ENCODE measurements at regions not wholly inside any gene's neighbourhood (a gene's known extent, or its start where the extent isn't known, plus 50 kb on each side); places are given as distances from the start of the nearest gene placed in this dataset.

DNA sequence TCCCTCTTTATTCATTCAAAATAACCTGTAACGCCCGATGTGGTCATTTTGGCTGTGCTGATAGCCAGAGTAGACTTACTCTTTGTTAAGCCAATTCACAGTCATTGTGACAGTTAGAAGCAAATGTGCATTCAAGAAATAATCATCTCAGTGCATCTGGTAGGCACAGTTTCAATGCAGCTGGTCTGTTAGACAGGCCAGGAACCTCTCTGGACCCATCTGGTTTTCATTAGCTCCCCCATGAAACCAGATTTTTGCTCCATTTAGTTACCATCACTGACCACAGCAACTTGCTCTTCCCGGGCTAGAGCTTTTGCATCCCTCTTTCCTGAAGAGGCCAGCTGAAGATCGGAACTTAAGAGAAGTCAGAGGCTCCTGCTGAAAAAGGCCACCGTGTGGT, 284.2 kb downstream of the NSG2 start:
- DNase-seq (ENCODE audit: low read depth) = no peak
- no peak overlapping the region for H3K4me3 ChIP-seq (ENCODE audit: low read depth, low read length)

DNA sequence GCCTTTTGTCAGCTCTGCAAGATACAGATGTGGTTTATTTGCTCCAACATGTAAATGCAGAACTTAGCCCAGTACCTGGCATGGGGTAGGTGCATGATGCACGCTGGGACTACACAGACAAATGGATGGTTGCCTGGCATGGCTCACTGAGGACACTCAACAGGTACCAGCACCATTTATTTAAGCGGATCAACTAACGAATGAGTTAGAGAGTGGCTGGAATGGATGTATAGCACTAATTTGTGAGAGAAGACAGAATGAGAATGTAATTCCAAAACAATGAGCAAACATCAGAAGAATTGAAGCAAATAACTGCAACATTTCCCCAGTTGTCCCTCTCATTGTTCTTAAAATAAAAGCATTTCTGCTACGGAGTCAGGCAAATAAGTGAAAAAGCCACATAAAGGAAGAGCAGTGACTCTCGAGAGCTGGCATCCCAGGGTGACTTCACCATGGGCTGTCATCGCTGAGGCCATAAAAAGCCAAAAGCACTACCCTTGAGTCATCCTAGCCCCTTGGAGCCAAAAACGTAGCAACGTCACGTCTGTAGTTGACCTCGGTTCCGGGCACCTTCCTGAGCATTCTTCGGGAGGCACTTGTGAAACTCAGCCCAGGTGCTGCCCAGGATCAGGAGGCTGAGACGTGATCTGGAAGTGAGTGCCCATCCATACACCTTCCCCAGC, 290.3 kb downstream of the NSG2 start:
- H3K4me3 ChIP-seq (ENCODE audit: low read depth, low read length) = no peak overlapping the region
- TF ChIP-seq MAX (IDR thresholded peaks at IDR 0.05; ENCODE audit: low read depth, low read length) (no peak), MYC (IDR thresholded peaks at IDR 0.05; ENCODE audit: low read depth, low read length) (no peak), POLR2A (IDR thresholded peaks at IDR 0.05; ENCODE audit: extremely low read depth, insufficient read length) (no peak), CTCF (IDR thresholded peaks at IDR 0.05; ENCODE audit: low read depth, low read length) (no peak)
- DNase-seq (ENCODE audit: low read depth) = no peak

More for the DNA sequence above, 284.2 kb downstream of the NSG2 start:
- TF ChIP-seq MAX (IDR thresholded peaks at IDR 0.05; ENCODE audit: low read depth, low read length) (no peak), CTCF (IDR thresholded peaks at IDR 0.05; ENCODE audit: low read depth, low read length) (no peak), MYC (IDR thresholded peaks at IDR 0.05; ENCODE audit: low read depth, low read length) (no peak), POLR2A (IDR thresholded peaks at IDR 0.05; ENCODE audit: extremely low read depth, insufficient read length) (no peak)

- TF ChIP-seq MAX (IDR thresholded peaks at IDR 0.05; ENCODE audit: low read depth, low read length) (no peak), POLR2A (IDR thresholded peaks at IDR 0.05; ENCODE audit: extremely low read depth, insufficient read length) (no peak), CTCF (IDR thresholded peaks at IDR 0.05; ENCODE audit: low read depth, low read length) (no peak), MYC (IDR thresholded peaks at IDR 0.05; ENCODE audit: low read depth, low read length) (no peak)
- H3K4me3 ChIP-seq (ENCODE audit: low read depth, low read length) = no peak overlapping the region
- no peak for DNase-seq (ENCODE audit: low read depth)
Observed at GRCh38 chr5:174336479-174336878, 291.0 kb downstream of the NSG2 start.

DNA sequence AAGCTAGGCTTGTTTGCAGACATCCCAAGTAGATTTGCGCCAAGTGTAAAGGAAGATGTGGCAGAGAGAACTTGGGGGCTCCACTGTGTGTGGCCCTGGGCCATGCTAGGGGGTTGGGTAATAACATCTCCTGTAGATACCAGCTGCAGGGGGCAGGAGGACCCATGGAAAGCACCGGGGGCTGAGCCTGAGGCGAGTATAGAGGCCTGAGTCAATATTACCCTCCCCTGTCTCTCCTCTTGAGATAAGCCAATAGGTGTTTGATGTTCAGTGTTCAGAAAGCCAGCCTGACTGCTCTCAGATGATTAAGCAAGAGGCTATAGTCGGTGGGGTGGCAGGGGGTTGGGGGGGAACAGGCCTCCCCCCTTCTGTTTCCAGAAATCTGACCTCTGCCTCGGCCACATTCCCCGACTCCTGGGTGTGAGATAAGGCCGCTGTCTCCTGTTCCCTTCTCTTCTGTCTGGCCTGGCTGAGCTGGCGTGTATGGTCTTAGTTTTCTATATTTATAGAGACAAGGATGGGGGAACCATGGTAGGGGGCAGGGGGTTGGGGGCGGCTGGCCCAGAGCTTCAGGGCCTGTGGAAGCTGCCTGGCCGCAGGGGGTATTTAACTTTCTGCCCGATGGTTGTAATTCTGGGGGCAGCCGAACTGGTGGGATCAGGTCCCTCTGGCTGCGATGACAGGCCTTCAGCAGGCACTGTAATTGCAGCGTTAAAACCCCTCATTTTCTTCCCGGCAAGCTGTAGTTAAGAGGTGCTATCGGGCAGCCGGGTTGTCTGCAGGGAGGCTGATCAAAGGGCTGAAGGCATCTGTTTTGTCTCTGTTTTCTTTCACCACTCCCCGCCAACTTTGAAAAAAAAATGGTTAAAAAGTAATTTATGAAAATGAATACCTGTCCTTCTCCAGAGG, 292.0 kb downstream of the NSG2 start:
- TF ChIP-seq CTCF (IDR thresholded peaks at IDR 0.05; ENCODE audit: low read depth, low read length) = no peak
- TF ChIP-seq MAX (IDR thresholded peaks at IDR 0.05; ENCODE audit: low read depth, low read length) = no peak
- no peak for TF ChIP-seq POLR2A (IDR thresholded peaks at IDR 0.05; ENCODE audit: extremely low read depth, insufficient read length)
- TF ChIP-seq MYC (IDR thresholded peaks at IDR 0.05; ENCODE audit: low read depth, low read length) = no peak

GRCh38 chr5:174338185-174339010, 292.9 kb downstream of the NSG2 start:
- H3K4me3 ChIP-seq (ENCODE audit: low read depth, low read length) = no peak overlapping the region
- no peak for TF ChIP-seq MAX (IDR thresholded peaks at IDR 0.05; ENCODE audit: low read depth, low read length)
- no peak for TF ChIP-seq MYC (IDR thresholded peaks at IDR 0.05; ENCODE audit: low read depth, low read length)
- TF ChIP-seq CTCF (IDR thresholded peaks at IDR 0.05; ENCODE audit: low read depth, low read length) = no peak
- no peak for TF ChIP-seq POLR2A (IDR thresholded peaks at IDR 0.05; ENCODE audit: extremely low read depth, insufficient read length)
- no peak for DNase-seq (ENCODE audit: low read depth)

More for the DNA sequence above, 292.0 kb downstream of the NSG2 start:
- DNase-seq (ENCODE audit: low read depth) = no peak
- no peak overlapping the region for H3K4me3 ChIP-seq (ENCODE audit: low read depth, low read length)
